H9 (cell line): ENCODE measurements at regions not wholly inside any gene's neighbourhood (a gene's known extent, or its start where the extent isn't known, plus 50 kb on each side); places are given as distances from the start of the nearest gene placed in this dataset.

ENCODE experiments used
- DNase-seq: peaks from one replicate; pipeline ENCODE4 v3.0.0-alpha.2; 2017
- H2AFZ ChIP-seq: one replicate; pipeline ENCODE4 v1.6.1; 2013; ENCODE audit warnings: mild to moderate bottlenecking, low read length, control low read depth, moderate library complexity
- H2AK5ac ChIP-seq: 2 replicates; pipeline ENCODE4 v1.6.1; 2013; ENCODE audit warnings: low read length, control low read depth, mixed read lengths; ENCODE audit not compliant: insufficient read length
- H2BK120ac ChIP-seq: one replicate; pipeline ENCODE4 v1.6.1; 2013; ENCODE audit warnings: low read depth, mild to moderate bottlenecking, low read length, control low read depth, inconsistent platforms; ENCODE audit not compliant: poor library complexity, severe bottlenecking
- H2BK12ac ChIP-seq: 2 replicates; pipeline ENCODE4 v1.6.1; 2013; ENCODE audit warnings: low read length, control low read depth, mixed read lengths, low read depth; ENCODE audit not compliant: insufficient read length
- H2BK15ac ChIP-seq: 2 replicates; pipeline ENCODE4 v1.6.1; 2013; ENCODE audit warnings: low read depth, low read length, control low read depth
- H2BK20ac ChIP-seq: one replicate; pipeline ENCODE4 v1.6.1; 2013; ENCODE audit warnings: low read depth, mild to moderate bottlenecking, low read length, control low read depth, inconsistent platforms; ENCODE audit not compliant: poor library complexity, severe bottlenecking
- H2BK5ac ChIP-seq: 2 replicates; pipeline ENCODE4 v1.6.1; 2013; ENCODE audit warnings: low read length, control low read depth, mixed read lengths; ENCODE audit not compliant: insufficient read length
- H3K14ac ChIP-seq: 2 replicates; pipeline ENCODE4 v1.6.1; 2013; ENCODE audit warnings: low read length, control low read depth; ENCODE audit not compliant: insufficient read depth
- H3K18ac ChIP-seq: 2 replicates; pipeline ENCODE4 v1.6.1; 2013; ENCODE audit warnings: low read depth, mild to moderate bottlenecking, mixed read lengths, low read length, control low read depth; ENCODE audit not compliant: insufficient read length
- H3K23ac ChIP-seq: 2 replicates; pipeline ENCODE4 v1.6.1; 2013; ENCODE audit warnings: low read length, control low read depth, mixed read lengths, low read depth; ENCODE audit not compliant: insufficient read length
- H3K23me2 ChIP-seq: 2 replicates; pipeline ENCODE4 v1.6.1; 2013; ENCODE audit warnings: low read depth, mild to moderate bottlenecking, mixed read lengths, low read length, control low read depth; ENCODE audit not compliant: insufficient read length, poor library complexity, severe bottlenecking
- H3K27ac ChIP-seq: 2 replicates; pipeline ENCODE4 v1.5.1; 2013; ENCODE audit warnings: low read length, control low read depth, mixed read lengths, low read depth; ENCODE audit not compliant: insufficient read length
- H3K27me3 ChIP-seq: 2 replicates; pipeline ENCODE4 v1.6.1; 2013; ENCODE audit warnings: low read length, control low read depth, inconsistent platforms; ENCODE audit not compliant: insufficient read depth
- H3K4ac ChIP-seq: 2 replicates; pipeline ENCODE4 v1.6.1; 2013; ENCODE audit warnings: low read depth, mild to moderate bottlenecking, control low read depth, inconsistent platforms, low read length, moderate library complexity
- H3K4me1 ChIP-seq: 2 replicates; pipeline ENCODE4 v1.6.1; 2013; ENCODE audit warnings: low read length, control low read depth, inconsistent platforms; ENCODE audit not compliant: insufficient read depth
- H3K4me2 ChIP-seq: 2 replicates; pipeline ENCODE4 v1.6.1; 2013; ENCODE audit warnings: low read length, control low read depth, mixed read lengths; ENCODE audit not compliant: insufficient read length, insufficient read depth
- H3K56ac ChIP-seq: 2 replicates; pipeline ENCODE4 v1.6.1; 2013; ENCODE audit warnings: low read depth, mild to moderate bottlenecking, mixed read lengths, low read length, control low read depth; ENCODE audit not compliant: insufficient read length
- H3K79me1 ChIP-seq: 2 replicates; pipeline ENCODE4 v1.6.1; 2013; ENCODE audit warnings: low read depth, mild to moderate bottlenecking, moderate library complexity, low read length, control low read depth, inconsistent platforms; ENCODE audit not compliant: insufficient read depth, poor library complexity, severe bottlenecking
- H3K79me2 ChIP-seq: 2 replicates; pipeline ENCODE4 v1.6.1; 2013; ENCODE audit warnings: low read length, control low read depth, inconsistent platforms; ENCODE audit not compliant: insufficient read depth
- H3K9ac ChIP-seq: 2 replicates; pipeline ENCODE4 v1.6.1; 2013; ENCODE audit warnings: low read length, control low read depth, mixed read lengths; ENCODE audit not compliant: insufficient read length; ENCODE audit errors: extremely low read depth
- H3K9me3 ChIP-seq: one replicate; pipeline ENCODE4 v1.6.1; 2013; ENCODE audit warnings: low read depth, low read length, inconsistent platforms; ENCODE audit not compliant: control insufficient read depth
- H3T11ph ChIP-seq: one replicate; pipeline ENCODE4 v1.6.1; 2013; ENCODE audit warnings: mild to moderate bottlenecking, low read length, control low read depth, inconsistent platforms
- H4K20me1 ChIP-seq: one replicate; pipeline ENCODE4 v1.6.1; 2013; ENCODE audit not compliant: control insufficient read depth, insufficient read length, insufficient read depth
- H4K5ac ChIP-seq: 2 replicates; pipeline ENCODE4 v1.6.1; 2013; ENCODE audit warnings: low read depth, mild to moderate bottlenecking, mixed read lengths, low read length, control low read depth; ENCODE audit not compliant: insufficient read length
- H4K8ac ChIP-seq: replicated peaks from 2 replicates; pipeline ENCODE4 v1.6.1; 2013; ENCODE audit warnings: low read length, control low read depth, mixed read lengths, low read depth; ENCODE audit not compliant: insufficient read length
- H4K91ac ChIP-seq: 2 replicates; pipeline ENCODE4 v1.6.1; 2013; ENCODE audit warnings: low read depth, mild to moderate bottlenecking, moderate library complexity, mixed read lengths, low read length, control low read depth; ENCODE audit not compliant: insufficient read length
- H3K27ac Mint-ChIP-seq, 3 experiments: 2 replicates in 2 of 3; 3 replicates in 1 of 3; pipeline ENCODE4 v1.8.0; 2020 to 2021; ENCODE audit warnings: mixed read lengths in 3 of 3, mild to moderate bottlenecking in 1 of 3, moderate library complexity in 1 of 3
- H3K27me3 Mint-ChIP-seq: 2 replicates; pipeline ENCODE4 v1.8.0; 2021; ENCODE audit warnings: low read depth, mild to moderate bottlenecking, moderate library complexity, mixed read lengths
- H3K36me3 Mint-ChIP-seq, 3 experiments: 2 replicates in 2 of 3; 3 replicates in 1 of 3; pipeline ENCODE4 v1.8.0; 2020 to 2021; ENCODE audit warnings: low read depth in 3 of 3, mixed read lengths in 3 of 3; ENCODE audit not compliant: insufficient read depth in 1 of 3
- H3K4me1 Mint-ChIP-seq, 2 experiments: 2 replicates each; pipeline ENCODE4 v1.8.0; 2020; ENCODE audit warnings: mixed read lengths in 2 of 2
- H3K4me3 Mint-ChIP-seq, 2 experiments: 2 replicates in 1 of 2; 3 replicates in 1 of 2; pipeline ENCODE4 v1.8.0; 2020 to 2021; ENCODE audit warnings: mild to moderate bottlenecking in 2 of 2, mixed read lengths in 2 of 2, moderate library complexity in 1 of 2
- H3K9me3 Mint-ChIP-seq, 2 experiments: 2 replicates in 1 of 2; 3 replicates in 1 of 2; pipeline ENCODE4 v1.8.0; 2020; ENCODE audit warnings: mild to moderate bottlenecking in 2 of 2, mixed read lengths in 2 of 2, moderate library complexity in 1 of 2
- WGBS: extraction: QIAGEN DNeasy Blood & Tissue Kit; methylation state at CpG from one replicate; pipeline ENCODE4 v1.1.7; 2013; ENCODE audit warnings: missing lambda C conversion rate, low lambda C conversion rate, mixed read lengths; ENCODE audit not compliant: insufficient read length; ENCODE audit errors: extremely low coverage; 5-methylcytosine and 5-hydroxymethylcytosine counted together
- TF ChIP-seq, protein P1 (sequence below): fragments of 200-600 bp; sonication (generic); conservative IDR thresholded peaks from 3 replicates; pipeline ENCODE4 v1.8.0; 2021; ENCODE audit warnings: antibody characterized with exemption, mild to moderate bottlenecking

DNA sequence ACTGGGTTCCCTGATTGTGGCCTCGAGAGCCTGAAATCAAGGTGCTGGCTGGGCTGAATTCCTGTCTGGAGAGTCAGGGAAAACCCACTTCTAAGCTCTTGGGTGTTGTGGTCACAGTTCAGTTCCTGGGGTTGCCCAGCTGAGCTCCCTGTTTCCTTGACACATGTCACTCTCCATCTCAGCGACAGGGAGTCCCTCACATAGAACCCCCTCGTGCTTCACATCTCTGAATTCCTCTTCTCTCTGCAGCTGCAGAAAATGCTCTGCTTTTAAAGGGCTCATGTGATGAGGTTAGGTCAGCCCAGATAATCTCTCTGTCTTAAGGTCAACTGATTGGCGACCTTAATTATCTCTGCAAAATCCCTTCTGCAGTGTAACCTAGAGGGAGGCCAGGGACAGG lies 53.5 kb upstream of the NFIL3 start:
- peaks cover 2 to 8% (median 3%) of the 10 kb centered on the region in 3 experiments; a peak in 4 of 7 replicates for H3K36me3 Mint-ChIP-seq
- Histone ChIP-seq H3K23ac (no peak overlapping the region), H3K4me1 (no peaks in the 10 kb centered on the region), H3K9ac (no peak overlapping the region), H3K27me3 (no peaks in the 10 kb centered on the region), H3K27ac (no peak overlapping the region), H3K18ac (no peak overlapping the region), H3K9me3 (no peaks in the 10 kb centered on the region), H3K4me2 (no peak overlapping the region), H2BK12ac (no peak overlapping the region), H2BK15ac (no peak overlapping the region), H3K56ac (no peak overlapping the region), H3K4ac (no peak overlapping the region), H3K79me2 (no peaks in the 10 kb centered on the region), H2BK20ac (no peak overlapping the region), H4K8ac (no peak overlapping the region), H4K20me1 (no peaks in the 10 kb centered on the region), H3K14ac (no peak overlapping the region), H4K91ac (no peak overlapping the region), H2AK5ac (no peak overlapping the region), H2AFZ (no peak overlapping the region), H2BK120ac (no peak overlapping the region), H3K23me2 (no peaks in the 10 kb centered on the region), H3K79me1 (no peaks in the 10 kb centered on the region), H3T11ph (no peak overlapping the region), H2BK5ac (no peak overlapping the region), H4K5ac (no peak overlapping the region)
- TF ChIP-seq, protein P1, sequence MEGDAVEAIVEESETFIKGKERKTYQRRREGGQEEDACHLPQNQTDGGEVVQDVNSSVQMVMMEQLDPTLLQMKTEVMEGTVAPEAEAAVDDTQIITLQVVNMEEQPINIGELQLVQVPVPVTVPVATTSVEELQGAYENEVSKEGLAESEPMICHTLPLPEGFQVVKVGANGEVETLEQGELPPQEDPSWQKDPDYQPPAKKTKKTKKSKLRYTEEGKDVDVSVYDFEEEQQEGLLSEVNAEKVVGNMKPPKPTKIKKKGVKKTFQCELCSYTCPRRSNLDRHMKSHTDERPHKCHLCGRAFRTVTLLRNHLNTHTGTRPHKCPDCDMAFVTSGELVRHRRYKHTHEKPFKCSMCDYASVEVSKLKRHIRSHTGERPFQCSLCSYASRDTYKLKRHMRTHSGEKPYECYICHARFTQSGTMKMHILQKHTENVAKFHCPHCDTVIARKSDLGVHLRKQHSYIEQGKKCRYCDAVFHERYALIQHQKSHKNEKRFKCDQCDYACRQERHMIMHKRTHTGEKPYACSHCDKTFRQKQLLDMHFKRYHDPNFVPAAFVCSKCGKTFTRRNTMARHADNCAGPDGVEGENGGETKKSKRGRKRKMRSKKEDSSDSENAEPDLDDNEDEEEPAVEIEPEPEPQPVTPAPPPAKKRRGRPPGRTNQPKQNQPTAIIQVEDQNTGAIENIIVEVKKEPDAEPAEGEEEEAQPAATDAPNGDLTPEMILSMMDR = no peak
- H3K4me3 Mint-ChIP-seq = no peak overlapping the region
- WGBS = no CpG with 5 or more reads among the region's 4 CpGs
- H3K4me1 Mint-ChIP-seq = peaks cover 3 to 6% of the 10 kb centered on the region in 2 experiments; a peak in 2 of 4 replicates
- no peaks in the 10 kb centered on the region; the same call in 1 of the 2 replicates for H3K27me3 Mint-ChIP-seq
- H3K27ac Mint-ChIP-seq = no peak overlapping the region; a peak in 1 of 7 replicates
- H3K9me3 Mint-ChIP-seq = peaks cover 11% of the 10 kb centered on the region in 2 experiments; a peak in 4 of 5 replicates
- no peak for DNase-seq
